ENCODE measurements at regions not wholly inside any gene's neighbourhood (a gene's known extent, or its start where the extent isn't known, plus 50 kb on each side); places are given as distances from the start of the nearest gene placed in this dataset.

DNA sequence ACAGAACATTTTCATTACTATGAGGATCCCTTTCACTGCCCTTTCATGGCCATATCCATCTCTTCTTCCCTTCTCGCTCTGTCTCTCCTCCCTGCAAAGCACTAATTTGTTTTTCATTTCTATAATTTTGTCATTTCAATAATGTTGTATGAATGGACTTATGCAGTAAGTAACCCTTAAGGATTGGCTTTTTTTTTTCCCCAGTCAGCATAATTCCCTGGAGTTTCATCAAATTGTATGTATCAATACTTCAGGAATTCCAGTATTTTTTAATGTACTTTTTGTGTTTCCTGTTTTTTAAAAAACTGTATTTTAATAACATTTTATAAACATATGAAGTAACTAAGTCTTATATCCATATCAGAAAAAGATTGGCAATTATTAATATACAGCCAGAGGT lies 1016.0 kb upstream of the SEMA6D start:
- Mint-ChIP-seq H3K27me3 (no peaks in the 10 kb centered on the region), H3K9me3 (ENCODE audit: low read depth) (peaks cover 5% of the 10 kb centered on the region), H3K27ac (no peak overlapping the region), H3K4me1 (ENCODE audit: low read depth) (no peaks in the 10 kb centered on the region), H3K36me3 (ENCODE audit: insufficient read depth) (no peaks in the 10 kb centered on the region), H3K4me3 (ENCODE audit: low read depth) (no peak overlapping the region)
- no peak for DNase-seq (ENCODE audit: low spot score, unreplicated experiment)
- TF ChIP-seq CTCF (IDR thresholded peaks at IDR 0.05; ENCODE audit: unreplicated experiment), result no peak

GRCh38 chr15:46701896-46702295 lies 1015.4 kb upstream of the SEMA6D start:
- TF ChIP-seq CTCF (IDR thresholded peaks at IDR 0.05; ENCODE audit: unreplicated experiment), result no peak
- Mint-ChIP-seq H3K4me1 (ENCODE audit: low read depth) (no peaks in the 10 kb centered on the region), H3K27me3 (no peaks in the 10 kb centered on the region), H3K9me3 (ENCODE audit: low read depth) (peaks cover 5% of the 10 kb centered on the region), H3K4me3 (ENCODE audit: low read depth) (no peak overlapping the region), H3K27ac (no peak overlapping the region), H3K36me3 (ENCODE audit: insufficient read depth) (no peaks in the 10 kb centered on the region)
- DNase-seq (ENCODE audit: low spot score, unreplicated experiment), result no peak

- no peaks in the 10 kb centered on the region for H3K4me1 Mint-ChIP-seq (ENCODE audit: low read depth)
- no peak overlapping the region for H3K27ac Mint-ChIP-seq
- no peak for DNase-seq (ENCODE audit: low spot score, unreplicated experiment)
- no peaks in the 10 kb centered on the region for H3K36me3 Mint-ChIP-seq (ENCODE audit: insufficient read depth)
- no peak for TF ChIP-seq CTCF (IDR thresholded peaks at IDR 0.05; ENCODE audit: unreplicated experiment)
- H3K4me3 Mint-ChIP-seq (ENCODE audit: low read depth), result no peak overlapping the region
- H3K27me3 Mint-ChIP-seq, result no peaks in the 10 kb centered on the region
- H3K9me3 Mint-ChIP-seq (ENCODE audit: low read depth), result peaks cover 10% of the 10 kb centered on the region
Measured at GRCh38 chr15:46703020-46703861, 1014.1 kb upstream of the SEMA6D start.

GRCh38 chr15:46703871-46704637 lies 1013.3 kb upstream of the SEMA6D start:
- Mint-ChIP-seq H3K4me1 (ENCODE audit: low read depth) (peaks cover 1% of the 10 kb centered on the region), H3K9me3 (ENCODE audit: low read depth) (peaks cover 11% of the 10 kb centered on the region), H3K36me3 (ENCODE audit: insufficient read depth) (no peaks in the 10 kb centered on the region), H3K4me3 (ENCODE audit: low read depth) (no peak overlapping the region), H3K27ac (peak overlapping the region; percentile 5), H3K27me3 (no peaks in the 10 kb centered on the region)
- no peak for TF ChIP-seq CTCF (IDR thresholded peaks at IDR 0.05; ENCODE audit: unreplicated experiment)
- no peak for DNase-seq (ENCODE audit: low spot score, unreplicated experiment)

DNA sequence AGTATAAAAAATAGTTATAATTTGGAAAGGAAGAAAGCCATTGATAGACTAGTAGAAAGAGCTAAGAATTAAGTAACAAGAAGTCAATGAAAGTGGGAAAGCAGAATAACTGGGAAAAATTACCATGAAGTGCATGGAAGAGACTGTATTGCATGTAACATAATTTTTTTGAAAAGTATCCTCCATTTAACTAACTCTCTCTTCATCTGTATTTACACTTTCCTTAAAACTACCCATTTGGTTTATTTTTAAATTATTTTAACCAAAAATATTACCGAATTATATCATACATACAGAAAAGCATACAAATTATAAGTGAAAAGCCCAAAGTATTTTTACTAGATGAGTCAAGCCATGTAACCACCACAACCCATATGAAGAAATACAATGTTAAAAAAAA lies 1009.9 kb upstream of the SEMA6D start:
- peaks cover 4% of the 10 kb centered on the region for H3K4me1 Mint-ChIP-seq (ENCODE audit: low read depth)
- H3K9me3 Mint-ChIP-seq (ENCODE audit: low read depth), result peaks cover 11% of the 10 kb centered on the region
- H3K27me3 Mint-ChIP-seq, result no peaks in the 10 kb centered on the region
- TF ChIP-seq CTCF (IDR thresholded peaks at IDR 0.05; ENCODE audit: unreplicated experiment), result no peak
- H3K36me3 Mint-ChIP-seq (ENCODE audit: insufficient read depth), result no peaks in the 10 kb centered on the region
- no peak overlapping the region for H3K4me3 Mint-ChIP-seq (ENCODE audit: low read depth)
- H3K27ac Mint-ChIP-seq, result no peak overlapping the region
- DNase-seq (ENCODE audit: low spot score, unreplicated experiment), result no peak

All from progenitor cell of endocrine pancreas (in vitro differentiated cells).